HG03103 (cell line): ENCODE measurements at regions not wholly inside any gene's neighbourhood (a gene's known extent, or its start where the extent isn't known, plus 50 kb on each side); places are given as distances from the start of the nearest gene placed in this dataset.
"Not testable (repeated sequence)": the region's sequence is repeated elsewhere in the genome, so short reads cannot be mapped to it uniquely, and the experiment has no call there.

ENCODE experiments used
- ATAC-seq: cut with Tn5 transposase; IDR thresholded peaks from one replicate; pipeline ENCODE4 v1.9.1; 2021; ENCODE audit warnings: low read depth; ENCODE audit not compliant: unreplicated experiment

DNA sequence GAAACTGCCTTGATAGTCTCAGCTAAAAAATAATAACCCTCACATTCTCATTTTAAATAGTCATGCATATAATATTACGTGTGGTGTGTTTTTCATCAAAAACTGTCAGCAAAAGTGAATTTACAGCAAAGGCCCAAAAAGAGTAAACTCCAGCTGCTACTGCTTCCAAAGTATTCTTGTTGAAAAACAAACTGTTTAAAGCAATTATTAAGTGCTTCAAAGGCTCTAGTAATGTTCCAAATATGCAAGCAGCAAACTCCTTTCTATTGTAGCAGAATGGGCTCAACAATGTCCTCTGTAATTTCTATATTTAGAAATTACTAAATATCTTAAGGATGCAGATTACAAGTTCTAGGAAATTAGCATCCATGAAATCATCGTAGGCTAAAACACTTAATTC is 280.0 kb upstream of the TBX18 start:
- no peak for ATAC-seq

DNA sequence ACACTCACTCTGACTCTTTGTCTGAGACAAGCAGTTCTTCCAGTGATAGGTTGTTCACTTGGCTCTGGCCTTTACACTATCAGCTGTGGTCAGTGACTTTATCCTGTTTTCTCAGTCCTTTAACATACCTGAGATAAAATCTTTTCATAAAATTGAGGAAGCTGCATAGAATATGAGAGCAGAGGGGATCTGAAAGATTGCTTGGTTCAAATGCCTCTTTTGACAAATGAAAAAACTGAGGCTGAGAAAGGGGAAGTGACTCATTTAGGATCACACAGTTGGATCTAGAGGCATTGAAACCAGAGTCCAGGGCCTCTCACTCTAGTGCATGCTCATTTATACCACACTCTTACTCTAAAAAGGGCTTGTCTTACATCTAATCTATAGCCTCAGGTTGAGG is 277.0 kb upstream of the TBX18 start:
- ATAC-seq, result peak; percentile 66

DNA sequence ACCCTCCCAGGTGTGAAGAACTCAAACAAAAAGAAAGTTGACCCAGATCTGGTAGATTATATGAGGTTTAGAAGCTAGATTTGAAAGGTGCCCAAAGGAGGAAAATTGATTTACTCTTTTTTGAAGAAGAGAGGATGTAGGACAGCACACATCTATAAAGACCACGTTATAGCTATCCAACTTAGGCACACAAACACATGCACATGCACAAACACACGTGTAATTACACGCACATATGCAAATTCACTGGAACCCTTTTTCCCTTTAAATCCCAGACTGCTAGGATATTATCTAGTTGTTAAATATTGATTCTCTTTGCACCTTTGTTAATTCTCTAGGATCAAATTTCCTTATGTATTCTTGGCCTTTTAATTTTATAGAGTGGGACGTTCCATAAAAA is 272.8 kb upstream of the TBX18 start:
- ATAC-seq, result no peak

DNA sequence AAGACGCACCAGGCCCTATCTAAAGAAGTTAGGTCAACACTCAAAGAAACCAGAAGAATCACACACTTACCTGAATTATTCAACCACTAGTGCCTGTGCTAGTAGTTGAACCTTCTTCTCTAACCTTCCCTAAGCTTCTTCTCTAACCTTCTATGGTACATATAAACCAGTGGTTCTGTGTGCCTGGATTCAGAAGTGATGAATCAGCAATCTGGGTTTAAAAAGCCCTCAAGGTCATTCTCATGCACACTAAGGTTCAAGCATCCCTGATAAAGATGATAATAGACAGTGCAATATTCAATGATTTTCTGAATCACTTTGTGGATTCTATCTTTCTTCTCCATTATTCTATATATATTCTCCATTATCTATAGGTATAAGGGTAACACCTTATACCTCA is 271.4 kb upstream of the TBX18 start:
- ATAC-seq, result no peak

DNA sequence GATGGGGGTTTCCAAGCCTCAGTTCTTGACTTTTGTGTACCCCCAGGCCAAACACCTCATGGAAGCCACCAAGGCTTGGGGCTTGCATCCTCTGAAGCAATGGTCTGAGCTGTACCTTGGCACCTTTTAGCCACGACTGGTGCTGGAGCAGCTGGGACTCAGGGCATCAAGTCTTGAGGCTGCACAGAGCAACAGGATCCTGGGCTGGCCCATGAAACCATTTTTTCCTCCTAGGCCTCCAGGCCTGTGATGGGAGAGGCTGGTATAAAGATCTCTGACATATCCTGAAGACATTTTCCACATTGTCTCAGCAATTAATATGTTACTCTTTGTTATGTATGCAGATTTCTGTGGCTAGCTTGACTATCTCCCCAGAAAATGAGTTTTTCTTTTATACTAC is 269.1 kb upstream of the TBX18 start:
- ATAC-seq, result no peak

DNA sequence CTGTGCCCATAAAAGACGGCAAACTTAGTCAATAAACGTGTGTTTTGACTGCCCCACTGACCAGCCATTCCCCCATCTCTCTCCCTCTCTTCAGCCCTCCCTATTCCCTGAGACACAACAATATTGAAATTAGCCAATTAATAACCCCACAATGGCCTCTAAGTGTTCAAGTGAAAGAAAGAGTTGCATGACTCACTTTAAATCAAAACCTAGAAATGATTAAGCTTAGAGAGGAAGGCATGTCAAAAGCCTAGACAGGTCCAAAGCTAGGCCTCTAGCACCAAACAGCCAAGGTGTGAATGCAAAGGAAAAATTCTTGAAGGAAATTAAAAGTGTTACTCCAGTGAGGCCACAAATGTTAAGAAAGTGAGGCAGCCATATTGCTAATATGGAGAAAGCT is 261.6 kb upstream of the TBX18 start:
- ATAC-seq, result no peak

DNA sequence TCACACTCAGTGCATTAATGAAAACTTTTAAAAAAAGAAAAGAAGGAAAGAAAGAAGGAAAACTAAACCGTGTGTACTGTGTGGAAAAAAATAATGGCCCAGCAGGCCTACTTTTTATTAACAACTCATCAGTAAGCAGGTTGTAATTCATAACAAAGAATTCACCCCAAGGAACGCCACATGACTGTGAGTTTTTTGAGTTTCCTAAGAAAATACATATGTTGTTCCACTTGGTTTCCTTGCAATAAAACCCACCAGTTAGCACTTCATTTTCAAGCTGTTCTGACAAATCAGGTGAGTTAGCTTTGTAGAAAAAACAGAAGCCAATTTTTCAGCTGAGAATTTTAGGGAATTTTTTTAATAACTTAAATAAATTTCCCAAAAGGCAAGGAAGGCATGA is 259.3 kb upstream of the TBX18 start:
- ATAC-seq, result no peak

DNA sequence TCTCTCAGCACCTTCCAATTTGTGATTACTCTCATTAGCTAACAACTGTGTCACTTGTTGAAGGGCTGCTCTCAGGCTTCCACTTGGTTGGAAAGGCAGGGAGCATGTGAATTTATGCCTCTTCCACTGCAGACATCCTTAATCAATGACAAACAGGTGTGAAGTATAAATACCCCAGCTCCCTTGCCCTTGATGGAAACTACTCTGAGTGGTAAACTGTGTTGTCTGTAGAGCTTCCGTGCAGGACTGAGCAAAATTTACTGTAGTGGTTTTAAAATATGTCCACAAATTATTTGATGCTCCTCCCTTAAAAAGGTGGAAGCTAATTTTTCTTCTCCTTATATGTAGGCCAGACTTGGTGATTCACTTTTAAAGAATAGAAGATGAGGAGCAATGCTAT is 253.0 kb upstream of the TBX18 start:
- ATAC-seq, result no peak

DNA sequence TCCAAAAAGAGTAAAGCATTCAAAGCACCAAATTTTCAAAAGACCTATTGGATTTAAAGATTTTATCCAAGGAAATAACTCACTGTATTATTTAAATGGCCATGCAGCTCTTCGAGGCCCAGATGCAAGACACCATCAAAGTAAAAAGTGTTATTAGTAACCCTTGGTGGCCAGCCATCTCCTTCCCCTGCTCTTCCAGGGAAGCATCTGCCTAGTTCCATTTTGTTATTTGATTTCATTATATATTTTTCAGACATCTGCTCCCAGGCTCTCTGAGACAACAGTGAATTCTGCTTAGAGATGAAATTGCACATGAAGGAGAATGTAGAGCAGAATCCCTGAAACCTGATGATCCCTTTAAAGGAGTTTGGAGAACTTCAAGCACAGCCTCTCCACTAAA is 252.3 kb upstream of the TBX18 start:
- ATAC-seq, result no peak

DNA sequence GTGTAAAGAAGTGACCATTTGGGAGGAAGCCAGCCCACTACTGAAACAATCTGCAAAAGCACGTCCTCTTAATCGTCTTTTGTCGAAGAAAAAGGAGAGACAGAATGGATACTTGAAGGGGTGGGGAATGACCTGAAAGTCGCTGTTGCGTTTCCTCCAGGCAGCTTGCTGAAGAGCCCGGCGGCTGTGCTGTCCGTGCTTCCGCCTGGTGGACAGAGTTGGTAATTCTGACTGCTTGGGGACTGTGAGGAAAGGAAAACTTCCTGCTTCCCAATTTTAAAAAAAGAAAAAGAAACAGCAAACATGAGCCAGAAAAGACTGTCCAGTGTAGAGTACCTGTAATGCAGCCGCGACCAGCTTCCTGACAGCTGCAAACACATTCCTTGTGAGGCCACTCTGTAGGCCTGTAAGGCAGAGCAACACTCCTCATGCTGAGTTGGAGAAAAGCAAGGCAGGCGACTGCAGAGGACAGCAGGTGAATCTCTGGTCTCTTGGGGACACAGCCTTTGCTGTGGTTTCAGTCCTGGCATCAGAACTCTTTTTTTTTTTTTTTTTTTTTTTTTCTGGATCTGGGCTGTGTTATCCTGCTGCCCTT is 251.1 kb upstream of the TBX18 start:
- peak; percentile 89 for ATAC-seq

DNA sequence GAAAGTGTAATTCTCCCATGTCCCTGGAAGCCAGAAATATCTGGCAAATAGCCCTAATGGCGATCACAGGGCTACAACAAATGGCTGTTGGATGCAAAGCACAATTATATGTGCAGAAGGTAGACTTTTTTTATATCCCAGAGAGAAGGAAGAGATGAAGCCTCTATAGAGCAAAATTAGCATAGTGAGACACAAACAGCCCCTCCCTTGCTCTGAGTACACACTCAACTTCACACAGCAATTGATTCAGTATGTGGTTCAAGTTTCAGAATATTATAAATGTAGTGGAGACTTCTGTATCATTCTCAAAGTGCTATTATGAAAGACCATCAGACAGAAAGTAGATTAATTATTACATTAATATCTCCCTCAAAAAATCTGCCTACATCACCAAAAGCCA is 246.5 kb upstream of the TBX18 start:
- ATAC-seq, result no peak

DNA sequence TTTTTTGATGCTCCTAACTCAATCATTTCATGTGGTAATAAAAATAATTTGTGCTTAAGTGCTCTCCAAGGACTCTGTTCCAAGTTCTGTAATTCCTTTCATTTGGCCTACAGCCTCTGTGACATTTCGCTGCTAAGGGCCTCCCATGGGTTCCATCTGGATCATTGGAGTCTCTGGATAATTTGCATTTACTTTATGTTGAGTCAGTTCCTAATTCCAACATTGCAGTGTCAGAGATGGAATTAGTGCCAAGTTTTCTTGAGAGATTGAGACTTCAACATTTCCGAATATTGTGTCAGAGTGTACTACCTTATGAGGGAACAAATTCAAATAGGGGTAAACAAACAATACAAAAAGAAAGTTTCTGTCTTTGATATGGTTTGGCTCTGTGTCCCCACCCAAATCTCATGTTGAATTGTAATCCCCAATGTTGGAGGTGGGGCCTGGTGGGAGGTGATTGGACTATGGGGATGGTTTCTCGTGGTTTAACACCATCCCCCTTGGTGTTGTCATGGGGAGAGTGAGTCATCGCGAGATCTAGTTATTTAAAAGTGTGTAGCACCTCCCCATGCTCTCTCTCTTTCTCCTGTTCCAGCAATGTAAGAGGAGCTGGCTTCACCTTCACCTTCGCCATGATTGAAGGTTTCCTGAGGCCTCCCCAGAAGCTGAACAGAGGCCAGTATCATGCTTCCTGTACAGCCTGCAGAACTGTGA is 244.1 kb upstream of the TBX18 start:
- no peak for ATAC-seq

DNA sequence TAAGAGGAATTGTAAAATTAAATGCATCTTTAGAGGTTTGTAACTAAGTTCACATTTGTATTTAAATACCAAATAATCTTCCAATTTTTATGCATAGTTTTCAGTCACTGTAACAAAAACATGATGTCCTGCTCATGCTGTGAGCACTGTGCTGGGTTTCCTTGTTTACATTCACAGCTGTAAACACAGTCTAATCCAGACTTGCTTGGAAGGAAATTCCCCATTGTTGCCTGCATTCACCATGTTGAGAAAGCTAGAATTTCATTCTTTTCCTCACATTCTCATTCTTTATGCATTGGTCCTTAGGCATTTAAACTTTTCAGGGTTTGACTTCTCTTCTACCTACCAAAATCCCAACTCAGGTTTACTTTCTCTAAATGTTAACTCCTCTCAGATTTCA is 242.0 kb upstream of the TBX18 start:
- no peak for ATAC-seq

DNA sequence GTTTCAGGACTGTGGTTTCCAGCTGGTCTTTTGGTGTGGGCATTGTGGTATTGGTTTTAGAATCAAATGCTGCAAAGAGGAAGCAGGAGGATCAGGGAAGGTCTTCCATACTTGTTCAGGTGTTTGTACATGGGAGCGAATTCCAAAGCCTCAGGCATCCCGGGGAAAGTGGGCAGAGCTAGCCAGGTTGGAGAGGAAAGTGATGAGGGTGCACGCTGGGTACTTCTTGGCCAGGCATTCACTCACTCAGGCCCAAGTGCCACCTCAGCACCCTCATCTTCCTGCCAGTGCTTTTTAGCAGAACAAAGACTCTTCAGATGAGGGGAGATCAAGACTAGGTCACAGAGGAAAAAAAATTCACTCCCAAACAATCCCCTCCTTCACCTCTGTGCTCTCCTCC is 241.1 kb upstream of the TBX18 start:
- ATAC-seq, result no peak

DNA sequence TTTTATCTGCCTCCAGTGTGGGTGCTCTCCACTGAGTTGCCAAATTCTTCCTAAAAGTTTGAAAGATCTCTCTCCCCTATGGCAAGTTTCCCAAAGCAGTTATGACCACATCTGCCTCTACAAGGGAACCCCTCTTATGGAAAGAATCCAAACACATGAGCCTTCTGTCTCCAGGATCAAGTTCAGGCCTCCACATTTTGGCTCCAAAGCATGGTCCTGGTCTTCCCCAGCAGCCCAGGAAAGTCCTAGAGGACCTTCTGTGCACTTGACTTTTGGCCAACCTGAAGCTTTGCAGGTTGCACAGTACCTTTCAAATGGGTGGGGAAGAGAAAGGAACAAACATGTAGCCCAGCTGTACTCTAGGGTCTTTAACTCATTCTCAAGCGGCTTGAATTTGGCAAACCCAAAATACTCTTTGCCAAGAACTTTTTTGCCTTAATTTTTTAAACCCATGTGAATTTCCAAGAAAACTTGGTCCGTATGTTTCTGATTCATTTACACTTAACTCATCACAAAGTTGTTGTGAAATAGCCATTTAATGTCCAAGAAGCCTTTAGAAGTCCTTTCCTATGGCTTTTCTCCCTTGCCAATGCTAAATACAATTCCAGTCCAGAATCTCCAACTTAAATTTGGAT is 240.1 kb upstream of the TBX18 start:
- ATAC-seq, result no peak

DNA sequence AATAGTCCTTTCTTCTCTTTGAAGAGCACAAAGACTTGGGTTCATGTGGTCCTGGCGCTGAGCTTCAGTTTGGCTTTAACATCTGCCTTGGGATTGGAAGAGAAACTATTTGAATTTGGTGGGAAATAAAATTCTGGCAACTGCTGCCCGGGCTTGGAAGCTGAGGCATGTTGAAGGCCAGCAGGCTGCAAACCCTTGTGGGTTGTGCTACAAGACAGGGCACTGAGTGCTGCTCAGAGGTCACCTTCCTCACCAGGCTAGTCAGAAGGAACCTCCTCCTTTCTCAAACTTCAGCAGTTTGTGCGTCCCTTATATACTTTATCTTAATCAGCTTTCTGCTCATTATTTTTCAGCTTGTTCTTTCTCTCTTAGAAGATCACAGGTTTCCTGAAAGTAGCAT is 238.4 kb upstream of the TBX18 start:
- no peak for ATAC-seq

DNA sequence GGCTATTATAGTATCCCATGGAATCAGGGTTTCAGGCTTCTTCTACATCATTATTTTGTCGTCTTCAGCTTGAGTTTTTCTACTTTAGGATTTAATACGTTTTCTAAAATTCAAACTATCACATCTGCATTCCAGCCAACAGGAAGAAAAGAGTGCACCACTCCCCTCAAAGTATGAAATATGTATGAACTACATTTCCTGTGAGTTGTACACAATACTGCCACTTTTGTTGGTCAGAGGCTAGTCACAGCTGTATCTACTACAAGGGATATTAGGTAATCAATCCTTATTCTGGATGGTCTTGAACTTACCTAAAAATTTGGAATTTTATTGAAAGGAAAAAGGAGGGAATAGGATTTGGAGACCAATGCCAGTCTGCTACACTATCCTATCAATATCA is 235.6 kb upstream of the TBX18 start:
- ATAC-seq, result no peak

DNA sequence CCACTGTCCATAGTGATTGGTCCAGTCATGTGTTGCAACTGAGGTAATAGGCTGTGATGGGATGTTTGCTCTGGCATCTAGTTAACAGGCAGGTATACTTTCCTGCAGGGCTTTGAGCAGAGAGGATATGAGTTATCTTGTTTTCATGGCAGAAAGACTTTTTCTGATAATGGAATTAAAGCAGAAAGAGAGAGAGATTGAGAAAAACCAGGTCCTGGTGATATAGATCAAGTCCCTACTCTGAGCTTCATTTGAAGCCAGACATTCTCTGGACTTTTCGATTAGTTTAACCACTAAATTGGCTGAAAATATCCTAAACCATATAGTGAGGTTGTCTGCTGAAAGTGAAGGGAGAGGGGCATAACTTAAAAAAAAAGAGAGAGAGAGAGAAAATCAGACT is 233.8 kb upstream of the TBX18 start:
- no peak for ATAC-seq

DNA sequence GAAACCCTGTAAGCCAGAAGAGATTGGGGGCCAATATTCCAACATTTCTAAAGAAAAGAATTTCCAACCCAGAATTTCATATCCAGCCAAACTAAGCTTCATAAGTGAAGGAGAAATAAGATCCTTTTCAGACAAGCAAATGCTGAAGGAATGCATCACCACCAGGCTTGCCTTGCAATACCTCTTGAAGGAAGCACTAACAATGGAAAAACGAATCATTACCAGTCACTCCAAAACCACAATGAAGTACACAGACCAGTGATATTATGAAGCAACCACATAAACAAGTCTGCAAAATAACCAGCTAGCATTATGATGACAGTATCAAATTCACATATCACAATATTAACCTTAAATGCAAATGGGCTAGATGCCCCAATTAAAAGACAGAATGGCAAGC is 224.4 kb upstream of the TBX18 start:
- not testable (repeated sequence) for ATAC-seq

DNA sequence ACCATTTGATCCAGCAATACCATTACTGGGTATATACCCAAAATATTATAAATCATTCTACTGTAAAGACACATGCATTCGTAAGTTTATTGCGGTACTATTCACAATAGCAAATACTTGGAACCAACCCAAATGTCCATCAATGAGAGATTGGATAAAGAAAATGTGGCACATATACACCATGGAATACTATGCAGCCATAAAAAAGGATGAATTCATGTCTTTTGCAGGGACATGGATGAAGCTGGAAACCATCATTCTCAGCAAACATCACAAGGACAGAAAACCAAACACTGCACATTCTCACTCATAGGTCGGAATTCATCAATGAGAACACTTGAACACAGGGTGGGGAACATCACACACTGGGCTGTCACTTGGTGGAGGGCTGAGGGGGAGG is 221.1 kb upstream of the TBX18 start:
- ATAC-seq, result not testable (repeated sequence)

DNA sequence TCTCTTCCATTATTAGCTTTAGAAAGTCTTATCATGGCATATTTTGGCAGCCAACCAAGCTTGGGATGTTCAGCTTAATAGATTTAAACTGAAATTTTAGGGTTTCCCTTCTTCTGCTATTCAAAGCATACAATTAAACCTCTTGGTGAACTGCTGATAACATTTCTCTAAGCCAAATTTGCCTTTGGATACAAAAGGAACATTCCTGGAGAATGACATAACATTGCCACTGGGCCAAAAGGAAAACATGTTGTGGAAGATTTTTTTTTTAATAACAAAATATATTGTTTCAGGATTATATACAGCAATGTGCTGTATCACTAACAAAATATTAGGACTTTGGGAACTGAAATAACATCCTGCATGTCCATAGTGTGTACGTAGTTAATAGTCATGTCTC is 215.1 kb upstream of the TBX18 start:
- no peak for ATAC-seq

DNA sequence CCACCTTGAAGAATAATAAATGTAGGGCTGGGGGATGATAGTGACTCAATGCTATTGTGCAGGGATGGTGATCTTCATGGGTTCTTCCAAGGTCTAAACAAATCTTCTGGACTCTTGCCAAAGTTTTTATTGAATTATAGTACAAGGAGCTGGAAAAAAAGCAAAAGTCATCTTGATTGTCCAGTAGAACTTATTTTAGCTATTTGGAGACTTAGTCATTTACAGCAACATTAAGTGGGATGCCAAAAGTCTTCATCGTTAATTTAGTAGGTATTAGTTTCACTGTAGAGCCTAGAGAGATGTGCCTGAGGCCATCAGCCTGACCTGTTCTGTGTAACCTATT is 212.9 kb upstream of the TBX18 start:
- ATAC-seq, result no peak
